Panc1 (cell line): ENCODE measurements at regions not wholly inside any gene's neighbourhood (a gene's known extent, or its start where the extent isn't known, plus 50 kb on each side); places are given as distances from the start of the nearest gene placed in this dataset.

Source experiments
- CTCF ChIP-seq: fragments of 450-650 bp; IDR thresholded peaks from 2 replicates; pipeline ENCODE4 v1.5.1; 2017; ENCODE audit warnings: mild to moderate bottlenecking
- POLR2AphosphoS5 ChIP-seq: IDR thresholded peaks from 2 replicates; pipeline ENCODE4 v1.6.1; 2012; ENCODE audit warnings: mild to moderate bottlenecking, low read depth, low read length, moderate library complexity
- REST ChIP-seq, 2 experiments: IDR thresholded peaks; 2 replicates each; pipeline ENCODE4 v1.6.1; 2011 to 2012; ENCODE audit warnings: low read depth in 2 of 2, control low read depth in 1 of 2, low read length in 1 of 2, mild to moderate bottlenecking in 1 of 2, moderate library complexity in 1 of 2; ENCODE audit not compliant: insufficient read depth in 1 of 2

GRCh38 chr11:71309181-71309580 is 56.8 kb upstream of the SHANK2 start:
- TF ChIP-seq CTCF (no peak), POLR2AphosphoS5 (no peak), REST (IDR thresholded peaks at IDR 0.05; ENCODE audit: insufficient read depth in 1 of 2, low read depth in 2 of 2, low read length in 1 of 2) (no peak)
